ENCODE measurements at regions not wholly inside any gene's neighbourhood (a gene's known extent, or its start where the extent isn't known, plus 50 kb on each side); places are given as distances from the start of the nearest gene placed in this dataset.

DNA sequence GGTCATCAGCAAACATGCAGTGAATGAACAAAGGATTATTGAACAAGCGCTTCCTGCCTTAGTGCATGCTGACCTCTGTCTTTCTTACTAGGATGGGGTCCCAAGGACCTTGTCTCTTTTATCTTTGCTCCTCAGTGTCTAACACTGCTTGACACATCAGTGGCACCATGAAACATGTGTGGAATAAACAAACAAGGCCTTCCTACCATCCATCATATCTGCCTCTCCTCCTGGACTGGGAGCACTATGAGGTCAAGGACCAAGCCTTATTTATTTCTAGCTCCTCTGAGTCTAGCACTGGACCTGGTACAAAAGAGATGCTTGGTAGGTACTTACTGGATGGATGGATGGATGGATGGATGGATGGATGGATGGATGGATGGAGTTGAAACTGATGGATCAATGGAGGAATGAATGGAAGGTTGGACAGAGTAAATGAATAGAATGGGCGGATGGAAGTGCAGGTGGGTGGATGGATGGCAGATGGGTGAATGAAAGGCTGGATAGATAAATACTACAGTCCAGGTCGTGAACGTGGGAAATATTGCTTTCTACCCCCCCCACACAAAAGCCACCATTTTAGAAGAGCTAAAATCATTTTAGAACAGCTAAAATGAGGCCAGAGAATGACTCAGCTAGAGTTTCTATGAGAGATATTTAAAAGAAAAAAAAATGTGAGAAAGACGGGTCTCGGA, 104.1 kb upstream of the PTPN1 start:
- DNase-seq (ENCODE audit: low spot score) = no peak
- no peak overlapping the region for H3K4me3 Mint-ChIP-seq
- H3K27me3 Mint-ChIP-seq (ENCODE audit: low read depth) = peaks cover 11% of the 10 kb centered on the region
- H3K4me1 Mint-ChIP-seq (ENCODE audit: low read depth) = no peaks in the 10 kb centered on the region
- H3K27ac Mint-ChIP-seq = no peak overlapping the region
- no peaks in the 10 kb centered on the region for H3K36me3 Mint-ChIP-seq (ENCODE audit: low read depth)
- H3K9me3 Mint-ChIP-seq = no peaks in the 10 kb centered on the region

DNA sequence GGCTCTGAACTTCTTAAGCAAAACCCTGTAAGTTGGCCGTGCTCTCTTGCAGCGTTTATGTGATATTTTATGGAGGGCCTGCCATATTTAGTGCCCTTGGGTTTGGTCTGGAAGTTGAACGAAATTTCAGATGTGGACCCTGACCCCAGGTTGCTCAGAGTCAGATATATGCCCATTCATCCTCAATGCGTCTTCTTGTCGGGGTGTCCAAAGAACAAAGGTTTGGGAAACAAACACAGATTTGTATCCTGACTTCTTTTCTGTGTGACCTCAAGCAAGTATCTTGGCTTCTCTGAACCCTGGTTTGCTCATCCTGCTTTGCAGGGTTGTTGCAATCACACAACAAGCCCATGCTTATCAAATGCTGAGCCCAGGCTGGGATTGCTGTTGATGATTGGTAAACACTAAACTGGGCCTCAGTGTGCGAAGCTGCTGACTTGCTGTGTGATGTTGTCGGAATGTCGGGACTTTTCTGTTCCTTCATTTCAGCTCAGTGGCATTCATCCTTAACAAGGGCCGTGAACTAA, 103.5 kb upstream of the PTPN1 start:
- Mint-ChIP-seq H3K9me3 (no peaks in the 10 kb centered on the region), H3K4me1 (ENCODE audit: low read depth) (no peaks in the 10 kb centered on the region), H3K27ac (no peak overlapping the region), H3K27me3 (ENCODE audit: low read depth) (peaks cover 11% of the 10 kb centered on the region), H3K36me3 (ENCODE audit: low read depth) (no peaks in the 10 kb centered on the region), H3K4me3 (no peak overlapping the region)
- no peak for DNase-seq (ENCODE audit: low spot score)

DNA sequence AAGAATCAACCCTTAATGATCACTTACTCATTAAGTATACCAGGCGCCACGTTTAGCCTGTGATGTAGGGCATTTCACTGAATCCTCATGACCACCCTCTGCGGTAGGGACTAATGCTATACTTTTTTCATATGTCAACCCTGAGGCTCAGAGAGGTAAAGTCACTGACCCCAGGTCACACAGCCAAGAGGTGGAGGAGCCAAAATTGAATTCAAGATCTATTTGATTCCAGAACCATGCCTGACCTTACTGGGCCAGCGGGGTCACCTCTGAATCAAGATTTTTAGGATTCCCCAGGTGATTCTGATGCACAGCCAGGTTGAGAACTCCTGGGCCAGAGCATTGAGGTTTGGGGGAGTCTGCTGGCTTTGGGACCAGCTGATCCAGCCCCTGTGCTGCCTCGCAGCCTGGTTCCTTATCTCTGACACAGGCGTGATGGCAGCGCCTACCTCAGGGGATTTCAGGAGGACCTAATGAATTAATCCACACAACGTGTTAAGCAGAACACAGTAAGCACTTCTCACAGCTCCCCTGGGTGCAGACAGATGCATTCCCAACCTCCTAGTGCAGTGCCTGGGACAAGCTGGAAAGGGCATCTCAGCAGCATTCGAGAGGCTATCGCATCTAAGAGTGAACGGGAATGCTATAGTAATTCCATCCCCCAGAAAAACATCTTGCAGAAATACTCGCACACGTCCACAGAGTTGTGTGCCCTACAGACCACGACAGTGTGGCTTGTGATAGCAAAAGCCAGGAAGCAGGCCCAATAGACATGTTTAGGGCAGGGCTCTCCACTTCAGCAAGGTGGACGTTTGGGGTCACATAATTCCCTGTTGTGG, 101.4 kb upstream of the PTPN1 start:
- no peak overlapping the region for H3K4me3 Mint-ChIP-seq
- peaks cover 11% of the 10 kb centered on the region for H3K27me3 Mint-ChIP-seq (ENCODE audit: low read depth)
- H3K4me1 Mint-ChIP-seq (ENCODE audit: low read depth) = no peaks in the 10 kb centered on the region
- H3K36me3 Mint-ChIP-seq (ENCODE audit: low read depth) = no peaks in the 10 kb centered on the region
- H3K27ac Mint-ChIP-seq = no peak overlapping the region
- no peaks in the 10 kb centered on the region for H3K9me3 Mint-ChIP-seq
- no peak for DNase-seq (ENCODE audit: low spot score)

DNA sequence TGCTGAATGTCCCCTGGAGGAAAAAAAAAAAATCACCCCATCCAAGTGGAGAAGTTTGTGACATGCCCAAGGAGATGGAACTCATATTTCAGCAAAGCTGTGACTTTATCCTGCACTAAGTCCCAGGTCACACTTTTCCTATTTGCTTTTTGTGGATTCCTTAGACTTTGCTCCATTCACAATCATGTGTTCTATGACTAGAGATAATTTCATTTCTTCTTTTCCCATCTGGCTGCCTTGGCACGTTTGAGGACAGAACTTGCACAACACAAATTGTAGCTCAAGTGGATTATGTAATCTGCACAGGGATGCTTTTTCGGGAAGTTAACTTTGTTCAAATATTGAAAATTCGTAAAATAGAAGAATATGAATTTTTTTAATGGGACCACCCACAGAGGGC, 100.7 kb upstream of the PTPN1 start:
- Mint-ChIP-seq H3K9me3 (no peaks in the 10 kb centered on the region), H3K27ac (no peak overlapping the region), H3K36me3 (ENCODE audit: low read depth) (no peaks in the 10 kb centered on the region), H3K4me3 (no peak overlapping the region), H3K4me1 (ENCODE audit: low read depth) (no peaks in the 10 kb centered on the region), H3K27me3 (ENCODE audit: low read depth) (peaks cover 4% of the 10 kb centered on the region)
- no peak for DNase-seq (ENCODE audit: low spot score)

DNA sequence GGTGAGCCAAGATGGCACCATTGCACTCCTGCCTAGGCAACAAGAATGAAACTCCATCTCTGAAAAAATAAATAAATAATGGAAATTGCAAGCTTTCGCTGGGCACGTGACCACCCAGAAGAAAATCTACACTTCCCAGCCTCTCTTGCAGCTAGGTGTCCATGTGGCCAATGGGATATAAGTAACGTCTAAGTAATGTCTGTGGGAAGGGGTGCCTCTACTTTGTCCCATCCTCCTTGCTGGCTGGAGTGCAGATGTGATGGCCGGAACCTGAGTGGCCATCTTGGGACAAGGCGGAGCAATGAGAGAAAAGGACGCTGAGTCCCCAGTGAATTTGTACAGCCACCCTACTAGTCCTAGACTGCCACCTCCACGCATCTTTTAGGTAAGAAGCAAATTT, 99.8 kb upstream of the PTPN1 start:
- no peak for DNase-seq (ENCODE audit: low spot score)
- no peak overlapping the region for H3K4me3 Mint-ChIP-seq
- H3K4me1 Mint-ChIP-seq (ENCODE audit: low read depth) = no peaks in the 10 kb centered on the region
- no peaks in the 10 kb centered on the region for H3K36me3 Mint-ChIP-seq (ENCODE audit: low read depth)
- peaks cover 4% of the 10 kb centered on the region for H3K27me3 Mint-ChIP-seq (ENCODE audit: low read depth)
- H3K27ac Mint-ChIP-seq = no peak overlapping the region
- H3K9me3 Mint-ChIP-seq = no peaks in the 10 kb centered on the region

DNA sequence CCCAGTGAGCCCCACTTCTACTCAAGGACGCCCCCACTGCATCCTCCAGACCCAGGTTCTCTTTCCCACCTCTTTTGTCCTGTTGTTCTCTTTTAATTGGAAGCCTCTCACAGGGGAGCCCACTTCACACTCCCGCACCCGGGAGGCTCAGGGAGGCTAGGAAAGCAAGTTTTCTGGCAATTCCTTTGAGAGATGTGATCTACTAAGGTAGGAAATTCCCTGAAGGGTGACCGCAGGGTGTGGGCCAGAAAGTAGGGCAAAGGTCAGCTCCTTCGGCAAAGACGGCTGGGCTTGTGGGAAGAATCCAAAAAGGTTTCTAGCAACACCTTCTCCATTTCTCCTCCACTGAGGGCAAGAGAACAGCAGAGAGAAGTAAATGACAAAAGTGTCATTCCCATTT, 98.1 kb upstream of the PTPN1 start:
- no peak overlapping the region for H3K27ac Mint-ChIP-seq

DNA sequence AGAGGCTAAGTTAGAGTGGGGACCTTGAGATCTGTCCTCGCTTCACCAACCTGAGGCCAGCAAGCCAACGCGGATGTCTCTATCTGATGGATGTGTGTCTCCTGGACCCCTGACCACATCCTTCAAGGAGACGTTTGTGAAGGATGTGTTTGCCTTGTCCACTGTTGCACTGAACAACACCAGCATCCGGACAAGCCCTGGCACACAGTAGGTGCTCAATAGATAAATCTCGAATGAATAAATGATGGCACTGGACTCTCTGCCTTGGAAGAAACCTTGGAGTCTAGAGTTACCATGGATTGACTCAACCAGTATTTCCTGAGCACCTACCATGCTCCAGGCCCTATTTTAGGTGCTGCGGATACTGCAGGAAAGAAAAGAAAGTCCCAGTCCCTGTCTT, 97.7 kb upstream of the PTPN1 start:
- Mint-ChIP-seq H3K9me3 (no peaks in the 10 kb centered on the region), H3K4me1 (ENCODE audit: low read depth) (no peaks in the 10 kb centered on the region), H3K27me3 (ENCODE audit: low read depth) (peaks cover 6% of the 10 kb centered on the region), H3K27ac (no peak overlapping the region), H3K4me3 (no peak overlapping the region), H3K36me3 (ENCODE audit: low read depth) (no peaks in the 10 kb centered on the region)
- DNase-seq (ENCODE audit: low spot score) = no peak

More for the DNA sequence above, 98.1 kb upstream of the PTPN1 start:
- Mint-ChIP-seq H3K4me3 (no peak overlapping the region), H3K9me3 (no peaks in the 10 kb centered on the region), H3K36me3 (ENCODE audit: low read depth) (no peaks in the 10 kb centered on the region), H3K4me1 (ENCODE audit: low read depth) (no peaks in the 10 kb centered on the region), H3K27me3 (ENCODE audit: low read depth) (peaks cover 6% of the 10 kb centered on the region)
- DNase-seq (ENCODE audit: low spot score) = no peak

DNA sequence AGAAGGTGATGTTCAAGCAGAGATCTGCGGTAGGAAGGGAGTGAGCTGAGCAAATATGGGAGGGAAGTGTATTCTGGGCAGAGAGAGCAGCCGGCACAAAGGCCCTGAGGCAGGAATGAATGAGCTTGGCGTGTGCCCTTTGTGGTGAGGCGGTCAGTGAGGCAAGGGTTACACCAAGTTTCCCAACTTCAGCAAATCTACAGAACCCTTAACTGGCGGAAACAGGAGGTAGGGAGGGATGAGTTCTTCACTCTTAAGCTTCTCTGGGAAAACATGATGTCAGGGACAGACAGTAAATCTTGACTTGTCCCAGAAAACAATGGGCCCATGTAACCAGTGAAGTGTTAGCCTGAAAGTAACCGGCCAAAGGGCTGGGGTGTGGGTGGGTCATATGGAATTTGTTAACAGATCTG, 97.1 kb upstream of the PTPN1 start:
- Mint-ChIP-seq H3K27me3 (ENCODE audit: low read depth) (peaks cover 6% of the 10 kb centered on the region), H3K4me1 (ENCODE audit: low read depth) (no peaks in the 10 kb centered on the region), H3K4me3 (no peak overlapping the region), H3K27ac (no peak overlapping the region), H3K36me3 (ENCODE audit: low read depth) (no peaks in the 10 kb centered on the region), H3K9me3 (no peaks in the 10 kb centered on the region)
- no peak for DNase-seq (ENCODE audit: low spot score)

DNA sequence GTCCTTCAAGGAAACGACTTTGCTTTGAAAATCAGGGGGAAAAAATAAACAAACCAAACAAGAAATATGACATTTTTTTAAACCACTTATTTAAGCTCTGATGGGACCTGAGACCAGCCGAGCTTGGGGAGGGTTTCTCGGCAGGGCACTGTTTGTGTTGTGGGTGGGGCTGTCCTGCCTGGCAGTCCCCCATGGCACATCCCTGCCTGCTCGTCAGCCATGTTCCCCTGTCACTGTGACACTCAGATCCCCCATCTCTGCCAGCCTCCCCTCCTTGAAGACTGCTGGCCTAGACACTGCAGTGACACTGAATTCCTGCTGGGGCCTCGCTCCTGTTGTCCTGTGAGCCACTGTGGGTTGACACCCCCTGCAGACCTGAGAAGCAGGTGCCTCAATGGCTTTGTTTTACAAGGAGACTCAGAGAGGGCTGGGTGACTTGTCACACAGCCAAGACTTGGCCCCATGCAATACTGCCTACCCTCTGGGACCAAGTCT, 95.1 kb upstream of the PTPN1 start:
- peaks cover 8% of the 10 kb centered on the region for H3K27me3 Mint-ChIP-seq (ENCODE audit: low read depth)
- H3K27ac Mint-ChIP-seq = no peak overlapping the region
- H3K36me3 Mint-ChIP-seq (ENCODE audit: low read depth) = no peaks in the 10 kb centered on the region
- DNase-seq (ENCODE audit: low spot score) = no peak
- no peaks in the 10 kb centered on the region for H3K9me3 Mint-ChIP-seq
- no peaks in the 10 kb centered on the region for H3K4me1 Mint-ChIP-seq (ENCODE audit: low read depth)
- H3K4me3 Mint-ChIP-seq = no peak overlapping the region

DNA sequence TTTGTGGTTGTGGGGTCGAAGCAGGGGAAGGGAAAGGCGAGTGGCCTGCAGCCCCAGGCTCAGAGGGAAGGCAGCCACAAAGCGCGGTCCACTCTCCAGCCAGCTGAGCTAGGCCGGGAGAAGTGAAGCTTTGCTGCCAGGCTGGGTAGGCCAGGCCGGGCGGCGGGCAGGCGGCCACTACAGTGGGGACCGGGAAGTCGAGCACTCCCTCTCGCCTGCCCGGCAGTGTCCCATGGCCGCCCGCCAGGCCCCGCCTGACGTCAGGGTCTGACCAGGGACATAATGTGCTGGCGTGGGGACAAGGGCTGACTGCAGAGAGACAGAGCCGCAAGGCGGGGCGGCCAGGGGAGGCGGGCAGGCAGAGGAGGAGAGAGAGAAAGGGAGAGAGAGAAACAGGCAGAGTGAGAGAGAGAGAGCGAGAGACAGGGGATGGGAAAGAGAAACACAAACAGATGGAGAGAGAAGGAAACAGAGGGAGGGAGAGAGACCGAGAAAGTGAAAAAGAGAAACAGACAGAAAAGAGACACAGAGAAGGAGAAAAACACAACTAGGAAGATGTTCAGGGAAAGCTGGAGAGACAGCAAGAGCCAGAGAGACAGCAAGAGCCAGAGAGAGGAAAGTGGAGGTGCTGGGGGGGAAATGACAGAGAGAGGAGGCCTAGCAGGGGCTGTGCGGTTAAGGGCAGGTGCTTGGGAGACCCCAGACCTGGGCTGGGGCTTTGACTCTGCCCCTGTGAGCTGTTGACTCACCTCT, 94.5 kb upstream of the PTPN1 start:
- Mint-ChIP-seq H3K4me3 (no peak overlapping the region), H3K4me1 (ENCODE audit: low read depth) (no peaks in the 10 kb centered on the region), H3K27me3 (ENCODE audit: low read depth) (peaks cover 8% of the 10 kb centered on the region), H3K36me3 (ENCODE audit: low read depth) (no peaks in the 10 kb centered on the region), H3K27ac (no peak overlapping the region), H3K9me3 (no peaks in the 10 kb centered on the region)
- no peak for DNase-seq (ENCODE audit: low spot score)

DNA sequence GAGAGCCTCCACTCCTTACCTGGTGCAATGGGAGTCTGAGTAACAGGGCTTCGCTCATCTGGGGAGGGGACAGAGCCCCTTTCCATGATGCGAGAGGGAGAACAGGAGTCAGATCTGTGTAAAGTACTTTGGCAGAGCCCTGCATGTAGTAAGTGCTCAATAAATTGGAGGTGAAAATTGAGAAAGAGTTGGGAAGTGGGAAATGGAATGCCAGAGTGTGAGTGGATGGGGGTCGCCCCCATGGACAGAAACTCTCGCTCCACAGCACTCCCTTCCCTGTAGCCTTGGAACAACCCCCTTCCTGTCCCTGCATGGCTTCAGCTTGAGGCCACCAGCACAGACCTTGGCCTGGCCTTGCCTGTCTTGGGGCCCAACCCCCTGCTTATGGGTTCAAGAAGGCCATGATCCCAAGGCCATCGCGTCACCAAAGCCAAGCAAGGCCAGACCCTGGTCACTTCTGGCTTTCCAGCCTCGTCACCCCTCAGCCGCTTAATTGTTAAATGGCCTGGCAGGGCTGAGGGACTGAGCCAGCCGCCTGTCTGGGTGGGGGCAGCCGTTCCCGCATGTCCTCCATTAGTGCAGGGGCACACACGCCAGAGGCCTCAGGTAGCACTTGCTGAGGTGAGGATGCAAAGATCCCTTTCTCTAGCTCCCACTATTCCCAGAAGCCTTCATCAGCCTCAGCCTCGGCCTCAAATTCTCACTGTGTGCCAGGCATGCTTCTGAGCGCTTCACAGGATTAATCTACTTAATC, 93.7 kb upstream of the PTPN1 start:
- no peaks in the 10 kb centered on the region for H3K9me3 Mint-ChIP-seq
- H3K4me1 Mint-ChIP-seq (ENCODE audit: low read depth) = no peaks in the 10 kb centered on the region
- no peak for DNase-seq (ENCODE audit: low spot score)
- H3K4me3 Mint-ChIP-seq = no peak overlapping the region
- peaks cover 8% of the 10 kb centered on the region for H3K27me3 Mint-ChIP-seq (ENCODE audit: low read depth)
- no peaks in the 10 kb centered on the region for H3K36me3 Mint-ChIP-seq (ENCODE audit: low read depth)
- no peak overlapping the region for H3K27ac Mint-ChIP-seq

DNA sequence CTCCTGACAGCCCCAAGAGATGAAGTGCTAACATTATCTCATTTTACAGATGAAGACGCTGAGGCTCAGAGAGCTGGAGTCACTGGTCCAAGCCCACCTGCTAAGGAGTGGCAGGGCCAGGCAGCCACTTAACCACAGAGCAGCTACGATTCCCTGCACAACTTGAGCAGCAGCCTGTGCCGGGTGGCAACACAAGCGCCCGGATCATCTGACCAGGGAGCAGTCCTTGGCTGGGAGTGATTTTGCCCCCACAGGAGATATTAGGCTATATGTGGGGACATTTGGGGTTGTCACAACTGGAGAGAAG, 93.2 kb upstream of the PTPN1 start:
- Mint-ChIP-seq H3K4me3 (no peak overlapping the region), H3K27me3 (ENCODE audit: low read depth) (peaks cover 8% of the 10 kb centered on the region), H3K9me3 (no peaks in the 10 kb centered on the region), H3K4me1 (ENCODE audit: low read depth) (no peaks in the 10 kb centered on the region), H3K36me3 (ENCODE audit: low read depth) (no peaks in the 10 kb centered on the region), H3K27ac (no peak overlapping the region)
- no peak for DNase-seq (ENCODE audit: low spot score)

DNA sequence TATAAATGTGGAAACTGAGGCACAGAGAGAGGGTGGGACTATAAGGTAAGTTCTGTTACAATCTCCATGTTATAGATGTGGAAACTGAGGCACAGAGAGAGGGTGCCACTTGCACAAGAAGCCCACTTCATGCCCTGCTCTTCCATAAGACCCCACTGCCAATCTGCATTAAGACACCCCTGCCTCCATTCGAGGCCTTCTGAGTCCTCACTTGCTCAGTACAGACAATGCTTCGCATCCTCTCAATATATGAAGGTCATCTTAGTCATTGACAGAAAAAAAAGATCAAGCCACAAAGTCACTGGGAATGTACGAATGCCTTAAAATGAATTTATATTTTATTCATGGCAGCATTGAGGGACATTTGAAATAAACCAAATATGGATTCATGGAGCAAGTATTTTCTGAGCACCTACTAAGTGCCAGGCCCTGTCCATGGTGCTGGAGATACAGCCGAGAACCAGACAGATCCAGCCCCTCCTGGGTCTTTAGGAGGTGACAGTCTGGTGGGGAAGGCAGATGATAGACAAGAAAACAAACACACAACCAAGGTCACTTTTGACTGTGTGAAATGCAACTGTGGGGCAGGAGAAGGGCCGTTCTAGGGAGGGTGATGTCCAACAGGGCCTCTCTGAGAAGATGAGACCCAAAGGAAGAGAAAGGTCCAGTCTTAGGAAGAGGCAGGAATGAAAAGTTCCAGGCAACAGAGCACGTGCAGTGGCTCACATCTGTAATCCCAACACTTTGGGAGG, 92.5 kb upstream of the PTPN1 start:
- H3K4me3 Mint-ChIP-seq = no peak overlapping the region
- peaks cover 8% of the 10 kb centered on the region for H3K27me3 Mint-ChIP-seq (ENCODE audit: low read depth)
- H3K9me3 Mint-ChIP-seq = no peaks in the 10 kb centered on the region
- no peak overlapping the region for H3K27ac Mint-ChIP-seq
- no peaks in the 10 kb centered on the region for H3K36me3 Mint-ChIP-seq (ENCODE audit: low read depth)
- no peaks in the 10 kb centered on the region for H3K4me1 Mint-ChIP-seq (ENCODE audit: low read depth)
- no peak for DNase-seq (ENCODE audit: low spot score)
